ENCODE measurements at regions not wholly inside any gene's neighbourhood (a gene's known extent, or its start where the extent isn't known, plus 50 kb on each side); places are given as distances from the start of the nearest gene placed in this dataset.

GRCh38 chr11:46223252-46223513 is 54.3 kb upstream of the CREB3L1 start:
- Histone ChIP-seq H3K27me3 (ENCODE audit: control insufficient read depth, insufficient read depth, low read length) (no peaks in the 10 kb centered on the region), H3K4me3 (ENCODE audit: low read depth, low read length) (no peak overlapping the region), H3K4me1 (ENCODE audit: control insufficient read depth, insufficient read depth, low read length) (no peaks in the 10 kb centered on the region), H3K36me3 (ENCODE audit: control insufficient read depth, insufficient read depth, low read length) (no peaks in the 10 kb centered on the region), H3K9me3 (ENCODE audit: control insufficient read depth, insufficient read depth, low read length) (no peaks in the 10 kb centered on the region), H3K27ac (ENCODE audit: low read depth, low read length) (no peak overlapping the region)
- 94% methylated on average over 2 of the region's 4 CpGs for WGBS (ENCODE audit: insufficient coverage)
- DNase-seq (ENCODE audit: low read depth in 4 of 6, low spot score in 6 of 6) = no peak

- H3K4me3 ChIP-seq (ENCODE audit: low read depth, low read length) = no peak overlapping the region
- no peak overlapping the region for H3K27ac ChIP-seq (ENCODE audit: low read depth, low read length)
- no peaks in the 10 kb centered on the region for H3K36me3 ChIP-seq (ENCODE audit: control insufficient read depth, insufficient read depth, low read length)
- H3K27me3 ChIP-seq (ENCODE audit: control insufficient read depth, insufficient read depth, low read length) = no peaks in the 10 kb centered on the region
- DNase-seq (ENCODE audit: low read depth in 4 of 6, low spot score in 6 of 6) = peak in 1 of 6 donors; percentile 33
- no peaks in the 10 kb centered on the region for H3K4me1 ChIP-seq (ENCODE audit: control insufficient read depth, insufficient read depth, low read length)
- no peaks in the 10 kb centered on the region for H3K9me3 ChIP-seq (ENCODE audit: control insufficient read depth, insufficient read depth, low read length)
- 82% methylated on average over 3 of the region's 5 CpGs for WGBS (ENCODE audit: insufficient coverage)
Measured at GRCh38 chr11:46222490-46223251, 54.8 kb upstream of the CREB3L1 start.

- Histone ChIP-seq H3K4me1 (ENCODE audit: control insufficient read depth, insufficient read depth, low read length) (no peaks in the 10 kb centered on the region), H3K27ac (ENCODE audit: low read depth, low read length) (no peak overlapping the region), H3K36me3 (ENCODE audit: control insufficient read depth, insufficient read depth, low read length) (no peaks in the 10 kb centered on the region), H3K4me3 (ENCODE audit: low read depth, low read length) (no peak overlapping the region), H3K9me3 (ENCODE audit: control insufficient read depth, insufficient read depth, low read length) (no peaks in the 10 kb centered on the region), H3K27me3 (ENCODE audit: control insufficient read depth, insufficient read depth, low read length) (no peaks in the 10 kb centered on the region)
- WGBS (ENCODE audit: insufficient coverage) = 60% methylated on average over 1 of the region's 3 CpGs
- DNase-seq (ENCODE audit: low read depth in 4 of 6, low spot score in 6 of 6) = no peak
Measured at GRCh38 chr11:46220313-46220712, 57.1 kb upstream of the CREB3L1 start.

- Histone ChIP-seq H3K9me3 (ENCODE audit: control insufficient read depth, insufficient read depth, low read length) (no peaks in the 10 kb centered on the region), H3K4me1 (ENCODE audit: control insufficient read depth, insufficient read depth, low read length) (no peaks in the 10 kb centered on the region), H3K4me3 (ENCODE audit: low read depth, low read length) (no peak overlapping the region), H3K27me3 (ENCODE audit: control insufficient read depth, insufficient read depth, low read length) (no peaks in the 10 kb centered on the region), H3K27ac (ENCODE audit: low read depth, low read length) (no peak overlapping the region), H3K36me3 (ENCODE audit: control insufficient read depth, insufficient read depth, low read length) (no peaks in the 10 kb centered on the region)
- DNase-seq (ENCODE audit: low read depth in 4 of 6, low spot score in 6 of 6) = no peak
- 84% methylated on average over 4 of the region's 6 CpGs for WGBS (ENCODE audit: insufficient coverage)
Measured at GRCh38 chr11:46216765-46217089, 60.7 kb upstream of the CREB3L1 start.

GRCh38 chr11:46216019-46216764 is 61.3 kb upstream of the CREB3L1 start:
- DNase-seq (ENCODE audit: low read depth in 4 of 6, low spot score in 6 of 6) = peak in 1 of 6 donors; percentile 39
- 59% methylated on average over 6 of the region's 10 CpGs for WGBS (ENCODE audit: insufficient coverage)
- H3K9me3 ChIP-seq (ENCODE audit: control insufficient read depth, insufficient read depth, low read length) = no peaks in the 10 kb centered on the region
- no peaks in the 10 kb centered on the region for H3K4me1 ChIP-seq (ENCODE audit: control insufficient read depth, insufficient read depth, low read length)
- H3K27me3 ChIP-seq (ENCODE audit: control insufficient read depth, insufficient read depth, low read length) = no peaks in the 10 kb centered on the region
- H3K36me3 ChIP-seq (ENCODE audit: control insufficient read depth, insufficient read depth, low read length) = no peaks in the 10 kb centered on the region
- H3K4me3 ChIP-seq (ENCODE audit: low read depth, low read length) = no peak overlapping the region
- H3K27ac ChIP-seq (ENCODE audit: low read depth, low read length) = no peak overlapping the region

- Histone ChIP-seq H3K4me3 (ENCODE audit: low read depth, low read length) (no peak overlapping the region), H3K27me3 (ENCODE audit: control insufficient read depth, insufficient read depth, low read length) (no peaks in the 10 kb centered on the region), H3K27ac (ENCODE audit: low read depth, low read length) (no peak overlapping the region), H3K4me1 (ENCODE audit: control insufficient read depth, insufficient read depth, low read length) (no peaks in the 10 kb centered on the region), H3K9me3 (ENCODE audit: control insufficient read depth, insufficient read depth, low read length) (no peaks in the 10 kb centered on the region), H3K36me3 (ENCODE audit: control insufficient read depth, insufficient read depth, low read length) (no peaks in the 10 kb centered on the region)
- no peak for DNase-seq (ENCODE audit: low read depth in 4 of 6, low spot score in 6 of 6)
- WGBS (ENCODE audit: insufficient coverage) = 97% methylated on average over 6 of the region's 10 CpGs
Measured at GRCh38 chr11:46215208-46215931, 62.1 kb upstream of the CREB3L1 start.

GRCh38 chr11:46212720-46213119 is 64.7 kb upstream of the CREB3L1 start:
- no peaks in the 10 kb centered on the region for H3K9me3 ChIP-seq (ENCODE audit: control insufficient read depth, insufficient read depth, low read length)
- H3K4me3 ChIP-seq (ENCODE audit: low read depth, low read length) = no peak overlapping the region
- H3K4me1 ChIP-seq (ENCODE audit: control insufficient read depth, insufficient read depth, low read length) = no peaks in the 10 kb centered on the region
- no peak overlapping the region for H3K27ac ChIP-seq (ENCODE audit: low read depth, low read length)
- WGBS (ENCODE audit: insufficient coverage) = no CpG with 5 or more reads among the region's 3 CpGs
- H3K36me3 ChIP-seq (ENCODE audit: control insufficient read depth, insufficient read depth, low read length) = no peaks in the 10 kb centered on the region
- DNase-seq (ENCODE audit: low read depth in 4 of 6, low spot score in 6 of 6) = no peak
- H3K27me3 ChIP-seq (ENCODE audit: control insufficient read depth, insufficient read depth, low read length) = no peaks in the 10 kb centered on the region

GRCh38 chr11:46210856-46211255 is 66.6 kb upstream of the CREB3L1 start:
- DNase-seq (ENCODE audit: low read depth in 4 of 6, low spot score in 6 of 6) = no peak
- no peak overlapping the region for H3K27ac ChIP-seq (ENCODE audit: low read depth, low read length)
- H3K4me1 ChIP-seq (ENCODE audit: control insufficient read depth, insufficient read depth, low read length) = no peaks in the 10 kb centered on the region
- no peaks in the 10 kb centered on the region for H3K27me3 ChIP-seq (ENCODE audit: control insufficient read depth, insufficient read depth, low read length)
- no peaks in the 10 kb centered on the region for H3K36me3 ChIP-seq (ENCODE audit: control insufficient read depth, insufficient read depth, low read length)
- no CpG with 5 or more reads among the region's 3 CpGs for WGBS (ENCODE audit: insufficient coverage)
- H3K9me3 ChIP-seq (ENCODE audit: control insufficient read depth, insufficient read depth, low read length) = no peaks in the 10 kb centered on the region
- no peak overlapping the region for H3K4me3 ChIP-seq (ENCODE audit: low read depth, low read length)

GRCh38 chr11:46210133-46210636 is 67.3 kb upstream of the CREB3L1 start:
- Histone ChIP-seq H3K4me3 (ENCODE audit: low read depth, low read length) (no peak overlapping the region), H3K9me3 (ENCODE audit: control insufficient read depth, insufficient read depth, low read length) (no peaks in the 10 kb centered on the region), H3K27ac (ENCODE audit: low read depth, low read length) (no peak overlapping the region), H3K36me3 (ENCODE audit: control insufficient read depth, insufficient read depth, low read length) (no peaks in the 10 kb centered on the region), H3K27me3 (ENCODE audit: control insufficient read depth, insufficient read depth, low read length) (no peaks in the 10 kb centered on the region), H3K4me1 (ENCODE audit: control insufficient read depth, insufficient read depth, low read length) (no peaks in the 10 kb centered on the region)
- no peak for DNase-seq (ENCODE audit: low read depth in 4 of 6, low spot score in 6 of 6)
- WGBS (ENCODE audit: insufficient coverage) = 100% methylated on average over 1 of the region's 4 CpGs
